ENCODE measurements at regions not wholly inside any gene's neighbourhood (a gene's known extent, or its start where the extent isn't known, plus 50 kb on each side); places are given as distances from the start of the nearest gene placed in this dataset.
"Not testable (repeated sequence)": the region's sequence is repeated elsewhere in the genome, so short reads cannot be mapped to it uniquely, and the experiment has no call there.

GRCh38 chr2:56510610-56511009 lies 326.8 kb downstream of the CCDC85A start:
- no peak for DNase-seq (ENCODE audit: low read depth in 2 of 2, low spot score in 1 of 2)

GRCh38 chr2:56515399-56515798 lies 331.6 kb downstream of the CCDC85A start:
- no peak for DNase-seq (ENCODE audit: low read depth in 2 of 2, low spot score in 1 of 2)

- no peak for DNase-seq (ENCODE audit: low read depth in 2 of 2, low spot score in 1 of 2)
Measured at GRCh38 chr2:56519806-56520205, 336.0 kb downstream of the CCDC85A start.

GRCh38 chr2:56522605-56523089 lies 338.9 kb downstream of the CCDC85A start:
- no peak for DNase-seq (ENCODE audit: low read depth in 2 of 2, low spot score in 1 of 2)

GRCh38 chr2:56523816-56524215 lies 340.0 kb downstream of the CCDC85A start:
- no peak for DNase-seq (ENCODE audit: low read depth in 2 of 2, low spot score in 1 of 2)

GRCh38 chr2:56531668-56532420 lies 348.1 kb downstream of the CCDC85A start:
- DNase-seq (ENCODE audit: low read depth in 2 of 2, low spot score in 1 of 2): no peak

- no peak for DNase-seq (ENCODE audit: low read depth in 2 of 2, low spot score in 1 of 2)
Measured at GRCh38 chr2:56534321-56534720, 350.5 kb downstream of the CCDC85A start.

- no peak for DNase-seq (ENCODE audit: low read depth in 2 of 2, low spot score in 1 of 2)
Measured at GRCh38 chr2:56537756-56538155, 354.0 kb downstream of the CCDC85A start.

GRCh38 chr2:56539618-56540017 lies 355.8 kb downstream of the CCDC85A start:
- no peak for DNase-seq (ENCODE audit: low read depth in 2 of 2, low spot score in 1 of 2)

GRCh38 chr2:56540467-56540866 lies 356.7 kb downstream of the CCDC85A start:
- no peak for DNase-seq (ENCODE audit: low read depth in 2 of 2, low spot score in 1 of 2)

- no peak for DNase-seq (ENCODE audit: low read depth in 2 of 2, low spot score in 1 of 2)
Measured at GRCh38 chr2:56540916-56541315, 357.1 kb downstream of the CCDC85A start.

GRCh38 chr2:56542213-56542612 lies 358.4 kb downstream of the CCDC85A start:
- DNase-seq (ENCODE audit: low read depth in 2 of 2, low spot score in 1 of 2): no peak

- DNase-seq (ENCODE audit: low read depth in 2 of 2, low spot score in 1 of 2): no peak
Measured at GRCh38 chr2:56565143-56565542, 381.4 kb downstream of the CCDC85A start.

- no peak for DNase-seq (ENCODE audit: low read depth in 2 of 2, low spot score in 1 of 2)
Measured at GRCh38 chr2:56571074-56571473, 387.3 kb downstream of the CCDC85A start.

GRCh38 chr2:56576001-56576400 lies 392.2 kb downstream of the CCDC85A start:
- no peak for DNase-seq (ENCODE audit: low read depth in 2 of 2, low spot score in 1 of 2)

GRCh38 chr2:56580242-56580641 lies 396.5 kb downstream of the CCDC85A start:
- no peak for DNase-seq (ENCODE audit: low read depth in 2 of 2, low spot score in 1 of 2)

- no peak for DNase-seq (ENCODE audit: low read depth in 2 of 2, low spot score in 1 of 2)
Measured at GRCh38 chr2:56582570-56582969, 398.8 kb downstream of the CCDC85A start.

GRCh38 chr2:56583796-56584315 lies 400.1 kb downstream of the CCDC85A start:
- DNase-seq (ENCODE audit: low read depth in 2 of 2, low spot score in 1 of 2): no peak

GRCh38 chr2:56587456-56587855 lies 403.7 kb downstream of the CCDC85A start:
- DNase-seq (ENCODE audit: low read depth in 2 of 2, low spot score in 1 of 2): no peak

- DNase-seq (ENCODE audit: low read depth in 2 of 2, low spot score in 1 of 2): no peak
Measured at GRCh38 chr2:56589194-56589593, 405.4 kb downstream of the CCDC85A start.

- DNase-seq (ENCODE audit: low read depth in 2 of 2, low spot score in 1 of 2): no peak
Measured at GRCh38 chr2:56589835-56590234, 406.0 kb downstream of the CCDC85A start.

GRCh38 chr2:56590611-56591010 lies 406.8 kb downstream of the CCDC85A start:
- DNase-seq (ENCODE audit: low read depth in 2 of 2, low spot score in 1 of 2): no peak

- not testable (repeated sequence) for DNase-seq (ENCODE audit: low read depth in 2 of 2, low spot score in 1 of 2)
Measured at GRCh38 chr2:56606086-56606485, 422.3 kb downstream of the CCDC85A start.

Data from stimulated activated CD8-positive, alpha-beta memory T cell treated with anti-CD3 and anti-CD28 coated beads, Interleukin-4, amount 100 ng/mL, for 4 hours (primary cell).